PC-9 (cell line): ENCODE measurements at regions not wholly inside any gene's neighbourhood (a gene's known extent, or its start where the extent isn't known, plus 50 kb on each side); places are given as distances from the start of the nearest gene placed in this dataset.

ENCODE experiments used
- BruUV-seq: library from RNA; stranded (reverse); fragments of 400-500 nt; replicated peaks from 2 replicates; lab custom pipeline; 2021; lab: Mats Ljungman, UMichigan
- CTCF ChIA-PET: fragments of 300-600 bp; sonication (Branson Sonifier 250); formaldehyde crosslinking; loops from one replicate; lab custom pipeline; 2022; ENCODE audit warnings: antibody characterized with exemption; lab: Charles Lee
- POLR2A ChIA-PET: fragments of 300-600 bp; sonication (Branson Sonifier 250); formaldehyde crosslinking; loops from one replicate; lab custom pipeline; 2022; ENCODE audit warnings: antibody characterized with exemption; ENCODE audit not compliant: unreplicated experiment; lab: Charles Lee
- DNase-seq, 2 experiments: peaks; one replicate each; pipeline versions ENCODE4 v3.0.0 to v3.0.0-alpha.2; 2015 to 2022; ENCODE audit warnings: mixed read lengths in 1 of 2
- H2AFZ ChIP-seq: fragments of 200-600 bp; sonication (generic); 2 replicates; pipeline ENCODE4 v1.8.1; 2017; ENCODE audit warnings: antibody characterized with exemption
- H3F3A ChIP-seq: fragments of 200-600 bp; sonication (generic); 2 replicates; pipeline ENCODE4 v1.8.1; 2017; ENCODE audit warnings: antibody characterized with exemption, mild to moderate bottlenecking, low read depth; ENCODE audit not compliant: insufficient read depth
- H3K27ac ChIP-seq: fragments of 200-600 bp; sonication (generic); 2 replicates; pipeline ENCODE4 v1.6.1; 2016; ENCODE audit warnings: mixed run types
- H3K27me3 ChIP-seq: fragments of 200-600 bp; sonication (generic); 2 replicates; pipeline ENCODE4 v1.6.1; 2016; ENCODE audit warnings: low read depth, mixed run types; ENCODE audit not compliant: insufficient read depth
- H3K36me3 ChIP-seq: fragments of 200-600 bp; sonication (generic); 2 replicates; pipeline ENCODE4 v1.6.1; 2016; ENCODE audit warnings: low read depth, mixed run types
- H3K4me1 ChIP-seq: fragments of 200-600 bp; sonication (generic); replicated peaks from 2 replicates; pipeline ENCODE4 v1.6.1; 2016; ENCODE audit warnings: mixed run types; ENCODE audit not compliant: insufficient read depth
- H3K4me2 ChIP-seq: fragments of 200-600 bp; sonication (generic); 2 replicates; pipeline ENCODE4 v1.6.1; 2017; ENCODE audit warnings: mixed run types
- H3K4me3 ChIP-seq: fragments of 200-600 bp; sonication (generic); 2 replicates; pipeline ENCODE4 v1.6.1; 2016; ENCODE audit warnings: mixed run types
- H3K79me2 ChIP-seq: fragments of 200-600 bp; sonication (generic); 2 replicates; pipeline ENCODE4 v1.6.1; 2017; ENCODE audit warnings: low read depth, mixed run types
- H3K9me2 ChIP-seq: fragments of 200-600 bp; sonication (generic); 2 replicates; pipeline ENCODE4 v1.8.1; 2017; ENCODE audit warnings: mild to moderate bottlenecking; ENCODE audit not compliant: insufficient read depth
- H3K9me3 ChIP-seq: fragments of 200-600 bp; sonication (generic); 2 replicates; pipeline ENCODE4 v1.8.1; 2016; ENCODE audit warnings: low read depth; ENCODE audit not compliant: insufficient read depth
- H4K20me1 ChIP-seq: fragments of 200-600 bp; sonication (generic); 2 replicates; pipeline ENCODE4 v1.8.1; 2017; ENCODE audit not compliant: insufficient read depth
- EZH2 ChIP-seq: fragments of 200-600 bp; sonication (generic); IDR thresholded peaks from 2 replicates; pipeline ENCODE4 v1.8.0; 2017; ENCODE audit warnings: antibody characterized with exemption, low read depth
- intact Hi-C: fragments of 100-400 bp; cut with micrococcal nuclease; formaldehyde crosslinking; loops from one replicate; pipeline ENCODE4 v1.10.0; 2022; ENCODE audit not compliant: unreplicated experiment
- TF ChIP-seq, protein P1 (sequence below): fragments of 200-600 bp; sonication (generic); conservative IDR thresholded peaks from 2 replicates; pipeline ENCODE4 v1.6.1; 2017; ENCODE audit warnings: mixed run types, antibody characterized with exemption, mild to moderate bottlenecking, moderate library complexity

DNA sequence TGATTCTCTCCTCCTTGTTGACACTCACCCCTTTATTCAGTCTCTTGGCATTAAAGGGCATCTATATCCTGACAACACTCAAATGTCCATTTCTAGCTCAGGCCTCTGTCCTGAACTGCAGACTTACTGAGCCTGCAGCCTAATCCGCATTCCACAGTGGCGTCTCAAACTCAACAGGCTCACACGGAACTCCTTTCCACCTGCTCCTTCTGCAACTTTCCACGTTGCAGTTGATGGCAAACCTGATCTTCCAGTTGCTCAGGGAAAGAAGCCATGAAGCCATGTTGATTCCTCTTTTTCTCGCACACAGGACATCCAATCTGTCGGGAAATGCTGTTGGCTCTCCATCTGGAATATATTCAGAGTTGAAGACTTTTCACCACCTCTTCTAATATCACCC, 522.4 kb downstream of the CCSER2 start:
- Histone ChIP-seq H3K36me3 (no peaks in the 10 kb centered on the region), H4K20me1 (no peaks in the 10 kb centered on the region), H3K27ac (no peak overlapping the region), H3K9me3 (no peaks in the 10 kb centered on the region), H3K27me3 (no peaks in the 10 kb centered on the region), H3K4me3 (no peak overlapping the region), H3K4me1 (no peaks in the 10 kb centered on the region), H3F3A (no peaks in the 10 kb centered on the region), H3K4me2 (no peak overlapping the region), H3K9me2 (no peaks in the 10 kb centered on the region), H2AFZ (no peak overlapping the region), H3K79me2 (no peaks in the 10 kb centered on the region)
- ChIA-PET POLR2A (no interaction called here), CTCF (no interaction called here)
- TF ChIP-seq EZH2, result no peak
- TF ChIP-seq, protein P1, sequence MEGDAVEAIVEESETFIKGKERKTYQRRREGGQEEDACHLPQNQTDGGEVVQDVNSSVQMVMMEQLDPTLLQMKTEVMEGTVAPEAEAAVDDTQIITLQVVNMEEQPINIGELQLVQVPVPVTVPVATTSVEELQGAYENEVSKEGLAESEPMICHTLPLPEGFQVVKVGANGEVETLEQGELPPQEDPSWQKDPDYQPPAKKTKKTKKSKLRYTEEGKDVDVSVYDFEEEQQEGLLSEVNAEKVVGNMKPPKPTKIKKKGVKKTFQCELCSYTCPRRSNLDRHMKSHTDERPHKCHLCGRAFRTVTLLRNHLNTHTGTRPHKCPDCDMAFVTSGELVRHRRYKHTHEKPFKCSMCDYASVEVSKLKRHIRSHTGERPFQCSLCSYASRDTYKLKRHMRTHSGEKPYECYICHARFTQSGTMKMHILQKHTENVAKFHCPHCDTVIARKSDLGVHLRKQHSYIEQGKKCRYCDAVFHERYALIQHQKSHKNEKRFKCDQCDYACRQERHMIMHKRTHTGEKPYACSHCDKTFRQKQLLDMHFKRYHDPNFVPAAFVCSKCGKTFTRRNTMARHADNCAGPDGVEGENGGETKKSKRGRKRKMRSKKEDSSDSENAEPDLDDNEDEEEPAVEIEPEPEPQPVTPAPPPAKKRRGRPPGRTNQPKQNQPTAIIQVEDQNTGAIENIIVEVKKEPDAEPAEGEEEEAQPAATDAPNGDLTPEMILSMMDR, result no peak
- no TSS peak for BruUV-seq
- intact Hi-C loops, result no loop called here
- DNase-seq, result no peak

DNA sequence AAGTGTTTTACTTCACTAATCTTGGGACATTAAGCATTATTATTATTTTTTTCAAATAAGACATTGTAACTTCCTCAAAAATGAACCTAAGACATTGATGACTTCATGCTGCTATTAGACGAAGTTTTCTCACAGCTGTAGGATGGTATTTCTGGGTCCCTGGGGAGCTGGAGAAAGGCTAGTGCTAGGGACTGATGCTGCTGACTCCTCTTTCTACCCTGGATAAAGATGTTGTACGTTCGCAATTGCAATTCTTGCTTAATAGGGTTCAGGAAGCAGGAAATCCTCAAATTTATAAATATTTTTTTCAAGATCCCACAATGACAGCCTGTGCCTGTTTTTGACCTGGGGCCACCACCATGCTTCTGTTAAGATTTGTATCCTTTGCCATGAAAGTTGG, 526.0 kb downstream of the CCSER2 start:
- H4K20me1 ChIP-seq, result no peaks in the 10 kb centered on the region
- no peaks in the 10 kb centered on the region for H3K36me3 ChIP-seq
- H3K4me3 ChIP-seq, result no peak overlapping the region
- intact Hi-C loops, result no loop called here
- no peaks in the 10 kb centered on the region for H3K27me3 ChIP-seq
- no peak overlapping the region for H3K27ac ChIP-seq
- POLR2A ChIA-PET, result no interaction called here
- DNase-seq, result no peak
- TF ChIP-seq, protein P1, result no peak
- no peak for TF ChIP-seq EZH2
- H3K79me2 ChIP-seq, result no peaks in the 10 kb centered on the region
- no TSS peak for BruUV-seq
- CTCF ChIA-PET, result no interaction called here
- H3F3A ChIP-seq, result no peaks in the 10 kb centered on the region
- H2AFZ ChIP-seq, result no peak overlapping the region
- H3K4me2 ChIP-seq, result no peak overlapping the region
- H3K9me2 ChIP-seq, result no peaks in the 10 kb centered on the region
- no peaks in the 10 kb centered on the region for H3K4me1 ChIP-seq
- H3K9me3 ChIP-seq, result no peaks in the 10 kb centered on the region

DNA sequence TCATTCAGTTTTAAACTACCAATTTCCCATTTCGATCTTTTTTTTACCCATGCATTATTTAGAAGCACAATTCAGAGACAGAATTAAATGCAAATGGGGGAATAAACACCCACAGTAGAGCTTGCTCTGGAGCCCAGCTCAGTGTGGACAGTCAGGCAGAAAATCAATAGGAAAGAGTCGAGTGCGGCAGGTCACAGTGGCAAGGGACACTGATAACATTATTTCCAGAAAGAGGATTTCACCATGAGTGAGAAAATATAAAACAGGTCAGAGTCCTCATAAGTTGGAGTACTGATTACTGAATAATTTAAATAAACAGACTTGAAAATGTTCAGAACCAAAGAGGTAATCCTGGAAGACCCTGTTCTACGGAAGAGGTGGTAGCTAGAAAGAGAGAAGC, 532.5 kb downstream of the CCSER2 start:
- H3K27ac ChIP-seq, result no peak overlapping the region
- no peaks in the 10 kb centered on the region for H3K79me2 ChIP-seq
- no peaks in the 10 kb centered on the region for H3K9me3 ChIP-seq
- ChIA-PET CTCF (no interaction called here), POLR2A (no interaction called here)
- no peak overlapping the region for H3K4me3 ChIP-seq
- no peak overlapping the region for H3K4me2 ChIP-seq
- no peak overlapping the region for H2AFZ ChIP-seq
- H3K27me3 ChIP-seq, result no peaks in the 10 kb centered on the region
- no TSS peak for BruUV-seq
- no peak for TF ChIP-seq EZH2
- TF ChIP-seq, protein P1, result no peak
- H3F3A ChIP-seq, result no peaks in the 10 kb centered on the region
- H4K20me1 ChIP-seq, result no peaks in the 10 kb centered on the region
- H3K9me2 ChIP-seq, result no peaks in the 10 kb centered on the region
- no peaks in the 10 kb centered on the region for H3K36me3 ChIP-seq
- no peak for DNase-seq
- no peaks in the 10 kb centered on the region for H3K4me1 ChIP-seq
- intact Hi-C loops, result no loop called here
